ENCODE measurements at regions not wholly inside any gene's neighbourhood (a gene's known extent, or its start where the extent isn't known, plus 50 kb on each side); places are given as distances from the start of the nearest gene placed in this dataset.

- TF ChIP-seq CTCF (IDR thresholded peaks at IDR 0.05; ENCODE audit: low read length) (no peak), EZH2 (IDR thresholded peaks at IDR 0.05; ENCODE audit: borderline replicate concordance, low read length) (no peak)
Measured at GRCh38 chr2:204475399-204475798, 69.9 kb upstream of the PARD3B start.
